Naive thymus-derived CD4-positive, alpha-beta T cell (primary cell): ENCODE measurements at regions not wholly inside any gene's neighbourhood (a gene's known extent, or its start where the extent isn't known, plus 50 kb on each side); places are given as distances from the start of the nearest gene placed in this dataset.

Source experiments
- ATAC-seq: fragments of 150-1000 bp; cut with Tn5 transposase; 2 replicates; pipeline ENCODE4 v1.10.0; 2021; ENCODE audit warnings: mild to moderate bottlenecking, moderate library complexity
- CTCF ChIA-PET: fragments of 350-600 bp; sonication (Branson Sonifier 250); formaldehyde crosslinking; loops from one replicate; lab custom pipeline; 2021; ENCODE audit warnings: antibody characterized with exemption; lab: Charles Lee
- POLR2A ChIA-PET: fragments of 350-600 bp; sonication (Branson Sonifier 250); formaldehyde crosslinking; loops from one replicate; lab custom pipeline; 2021; ENCODE audit warnings: antibody characterized with exemption, inconsistent platforms; lab: Charles Lee
- DNase-seq, 9 donors: peaks; one replicate each; pipeline versions ENCODE4 v3.0.0 to v3.0.0-alpha.2; 2020 to 2022; ENCODE audit warnings: mixed read lengths in 1 of 9
- H3K27ac ChIP-seq: one replicate; pipeline ENCODE4 v1.7.0; 2013; ENCODE audit warnings: mild to moderate bottlenecking, low read depth, low read length, moderate library complexity
- H3K27me3 ChIP-seq, 2 donors: one replicate each; pipeline ENCODE4 v1.7.0; 2013; ENCODE audit warnings: low read length in 2 of 2, mild to moderate bottlenecking in 2 of 2, moderate library complexity in 2 of 2; ENCODE audit not compliant: control insufficient read depth in 2 of 2, insufficient read depth in 2 of 2
- H3K36me3 ChIP-seq, 3 experiments: 1 replicate in 2 of 3; 2 replicates in 1 of 3; pipeline ENCODE4 v1.7.0; 2013; ENCODE audit warnings: low read length in 3 of 3, mild to moderate bottlenecking in 3 of 3, moderate library complexity in 1 of 3; ENCODE audit not compliant: insufficient read depth in 3 of 3, control insufficient read depth in 2 of 3
- H3K4me1 ChIP-seq, 2 donors: one replicate each; pipeline ENCODE4 v1.7.0; 2013; ENCODE audit warnings: low read length in 2 of 2, mild to moderate bottlenecking in 2 of 2, moderate library complexity in 1 of 2; ENCODE audit not compliant: control insufficient read depth in 2 of 2, insufficient read depth in 2 of 2
- H3K4me3 ChIP-seq: 2 replicates; pipeline ENCODE4 v1.7.0; 2013; ENCODE audit warnings: mild to moderate bottlenecking, low read length
- H3K9me3 ChIP-seq, 3 experiments: 1 replicate in 2 of 3; 2 replicates in 1 of 3; pipeline ENCODE4 v1.7.0; 2013; ENCODE audit warnings: low read length in 3 of 3; ENCODE audit not compliant: control insufficient read depth in 2 of 3
- H3K27ac Mint-ChIP-seq, 9 donors: one replicate each; pipeline ENCODE4 v1.8.0; 2020 to 2022; ENCODE audit warnings: mixed read lengths in 9 of 9, mild to moderate bottlenecking in 8 of 9, moderate library complexity in 5 of 9, inconsistent platforms in 2 of 9
- H3K27me3 Mint-ChIP-seq, 5 donors: one replicate each; pipeline ENCODE4 v1.8.0; 2021 to 2022; ENCODE audit warnings: mixed read lengths in 5 of 5, mild to moderate bottlenecking in 1 of 5
- H3K36me3 Mint-ChIP-seq, 5 donors: one replicate each; pipeline ENCODE4 v1.8.0; 2020 to 2022; ENCODE audit warnings: mixed read lengths in 5 of 5, mild to moderate bottlenecking in 3 of 5, inconsistent platforms in 1 of 5
- H3K4me1 Mint-ChIP-seq, 7 donors: one replicate each; pipeline ENCODE4 v1.8.0; 2020 to 2022; ENCODE audit warnings: mixed read lengths in 7 of 7, mild to moderate bottlenecking in 3 of 7, inconsistent platforms in 1 of 7
- H3K4me3 Mint-ChIP-seq, 10 donors: one replicate each; pipeline ENCODE4 v1.8.0; 2020 to 2022; ENCODE audit warnings: mild to moderate bottlenecking in 10 of 10, mixed read lengths in 10 of 10, moderate library complexity in 6 of 10, inconsistent platforms in 2 of 10
- H3K9me3 Mint-ChIP-seq, 11 donors: one replicate each; pipeline ENCODE4 v1.8.0; 2020 to 2022; ENCODE audit warnings: mixed read lengths in 11 of 11, mild to moderate bottlenecking in 4 of 11, inconsistent platforms in 1 of 11, moderate library complexity in 1 of 11
- intact Hi-C, 2 donors: fragments of 100-400 bp; cut with micrococcal nuclease; formaldehyde crosslinking; loops; one replicate each; pipeline ENCODE4 v1.15.1; 2023

- ATAC-seq (no peak), DNase-seq (no peak)
- intact Hi-C loops = no loop called here
- Histone ChIP-seq H3K27me3 (no peaks in the 10 kb centered on the region), H3K4me3 (no peak overlapping the region), H3K4me1 (peaks cover 11 to 19% of the 10 kb centered on the region in 2 donors), H3K36me3 (no peaks in the 10 kb centered on the region), H3K9me3 (no peaks in the 10 kb centered on the region), H3K27ac (no peak overlapping the region)
- Mint-ChIP-seq H3K27me3 (no peaks in the 10 kb centered on the region), H3K4me3 (no peak overlapping the region), H3K36me3 (peaks cover 0 to 3% (median 0%) of the 10 kb centered on the region in 5 donors), H3K4me1 (peaks cover 20 to 25% (median 23%) of the 10 kb centered on the region in 7 donors), H3K27ac (no peak overlapping the region), H3K9me3 (peaks cover 0 to 4% (median 0%) of the 10 kb centered on the region in 11 donors)
- ChIA-PET POLR2A (no interaction called here), CTCF (no interaction called here)
Measured at GRCh38 chr13:33746867-33747266, 71.1 kb upstream of the RFC3 start.

- peaks cover 0 to 7% (median 0%) of the 10 kb centered on the region in 5 donors for H3K27me3 Mint-ChIP-seq
- H3K27ac ChIP-seq = no peak overlapping the region
- H3K9me3 ChIP-seq = no peaks in the 10 kb centered on the region
- intact Hi-C loops = no loop called here
- no peak overlapping the region for H3K27ac Mint-ChIP-seq
- no peak overlapping the region for H3K4me3 Mint-ChIP-seq
- no peaks in the 10 kb centered on the region for H3K36me3 ChIP-seq
- DNase-seq (no peak), ATAC-seq (no peak)
- peaks cover 0 to 8% (median 0%) of the 10 kb centered on the region in 7 donors for H3K4me1 Mint-ChIP-seq
- H3K4me3 ChIP-seq = no peak overlapping the region
- CTCF ChIA-PET = no interaction called here
- H3K27me3 ChIP-seq = no peaks in the 10 kb centered on the region
- no peaks in the 10 kb centered on the region for H3K36me3 Mint-ChIP-seq
- H3K4me1 ChIP-seq = no peaks in the 10 kb centered on the region
- peaks cover 0 to 4% (median 0%) of the 10 kb centered on the region in 11 donors for H3K9me3 Mint-ChIP-seq
- POLR2A ChIA-PET = no interaction called here
Measured at GRCh38 chr13:33751151-33751550, 66.8 kb upstream of the RFC3 start.

- Histone ChIP-seq H3K4me1 (no peaks in the 10 kb centered on the region), H3K27ac (no peak overlapping the region), H3K9me3 (no peaks in the 10 kb centered on the region), H3K27me3 (no peaks in the 10 kb centered on the region), H3K36me3 (no peaks in the 10 kb centered on the region), H3K4me3 (no peak overlapping the region)
- DNase-seq (no peak), ATAC-seq (no peak)
- intact Hi-C loops = no loop called here
- peak overlapping the region in 1 of 10 donors; percentile 32 for H3K4me3 Mint-ChIP-seq
- ChIA-PET CTCF (no interaction called here), POLR2A (no interaction called here)
- no peak overlapping the region for H3K27ac Mint-ChIP-seq
- no peaks in the 10 kb centered on the region for H3K36me3 Mint-ChIP-seq
- H3K27me3 Mint-ChIP-seq = peaks cover 0 to 7% (median 0%) of the 10 kb centered on the region in 5 donors
- peaks cover 0 to 4% (median 0%) of the 10 kb centered on the region in 11 donors for H3K9me3 Mint-ChIP-seq
- H3K4me1 Mint-ChIP-seq = peaks cover 0 to 8% (median 0%) of the 10 kb centered on the region in 7 donors
Measured at GRCh38 chr13:33752094-33752493, 65.9 kb upstream of the RFC3 start.

- Mint-ChIP-seq H3K36me3 (no peaks in the 10 kb centered on the region), H3K9me3 (peaks cover 0 to 3% (median 0%) of the 10 kb centered on the region in 11 donors), H3K4me3 (peak overlapping the region in 1 of 10 donors; percentile 32), H3K27ac (no peak overlapping the region), H3K4me1 (peaks cover 0 to 8% (median 0%) of the 10 kb centered on the region in 7 donors), H3K27me3 (peaks cover 0 to 7% (median under 1%) of the 10 kb centered on the region in 5 donors)
- Histone ChIP-seq H3K4me1 (no peaks in the 10 kb centered on the region), H3K27ac (no peak overlapping the region), H3K36me3 (no peaks in the 10 kb centered on the region), H3K27me3 (no peaks in the 10 kb centered on the region), H3K9me3 (no peaks in the 10 kb centered on the region), H3K4me3 (no peak overlapping the region)
- intact Hi-C loops = no loop called here
- POLR2A ChIA-PET = no interaction called here
- CTCF ChIA-PET = interaction anchor here (0.9 kb wide), 1 partner anchor 9 kb away, joined by 3 read pairs; no protein-coding TSS in a partner anchor
- ATAC-seq (no peak), DNase-seq (no peak)
Measured at GRCh38 chr13:33752597-33752996, 65.4 kb upstream of the RFC3 start.

GRCh38 chr13:33756929-33757328 is 61.0 kb upstream of the RFC3 start:
- DNase-seq (no peak), ATAC-seq (no peak)
- H3K9me3 Mint-ChIP-seq = no peaks in the 10 kb centered on the region
- ChIA-PET POLR2A (no interaction called here), CTCF (no interaction called here)
- H3K27ac ChIP-seq = no peak overlapping the region
- H3K27me3 ChIP-seq = no peaks in the 10 kb centered on the region
- no peak overlapping the region for H3K4me3 ChIP-seq
- no peak overlapping the region for H3K4me3 Mint-ChIP-seq
- intact Hi-C loops = no loop called here
- no peaks in the 10 kb centered on the region for H3K36me3 Mint-ChIP-seq
- H3K27ac Mint-ChIP-seq = no peak overlapping the region
- peaks cover 0 to 8% (median 0%) of the 10 kb centered on the region in 7 donors for H3K4me1 Mint-ChIP-seq
- peaks cover 0 to 7% (median 2%) of the 10 kb centered on the region in 5 donors for H3K27me3 Mint-ChIP-seq
- H3K4me1 ChIP-seq = no peaks in the 10 kb centered on the region
- H3K9me3 ChIP-seq = no peaks in the 10 kb centered on the region
- no peaks in the 10 kb centered on the region for H3K36me3 ChIP-seq

GRCh38 chr13:33757713-33758112 is 60.2 kb upstream of the RFC3 start:
- CTCF ChIA-PET = no interaction called here
- Mint-ChIP-seq H3K27ac (no peak overlapping the region), H3K36me3 (no peaks in the 10 kb centered on the region), H3K4me3 (no peak overlapping the region), H3K27me3 (peaks cover 0 to 7% (median 2%) of the 10 kb centered on the region in 5 donors), H3K4me1 (peaks cover 0 to 3% (median 0%) of the 10 kb centered on the region in 7 donors), H3K9me3 (no peaks in the 10 kb centered on the region)
- no peaks in the 10 kb centered on the region for H3K27me3 ChIP-seq
- intact Hi-C loops = no loop called here
- DNase-seq = no peak
- H3K4me1 ChIP-seq = no peaks in the 10 kb centered on the region
- no peaks in the 10 kb centered on the region for H3K9me3 ChIP-seq
- H3K27ac ChIP-seq = no peak overlapping the region
- no peak overlapping the region for H3K4me3 ChIP-seq
- no peak for ATAC-seq
- POLR2A ChIA-PET = no interaction called here
- H3K36me3 ChIP-seq = no peaks in the 10 kb centered on the region

- Mint-ChIP-seq H3K27ac (no peak overlapping the region), H3K9me3 (no peaks in the 10 kb centered on the region), H3K4me3 (no peak overlapping the region), H3K27me3 (peaks cover 0 to 8% (median 6%) of the 10 kb centered on the region in 5 donors), H3K4me1 (no peaks in the 10 kb centered on the region), H3K36me3 (no peaks in the 10 kb centered on the region)
- POLR2A ChIA-PET = no interaction called here
- CTCF ChIA-PET = no interaction called here
- H3K4me3 ChIP-seq = no peak overlapping the region
- H3K36me3 ChIP-seq = no peaks in the 10 kb centered on the region
- intact Hi-C loops = no loop called here
- H3K27me3 ChIP-seq = no peaks in the 10 kb centered on the region
- no peak for DNase-seq
- no peaks in the 10 kb centered on the region for H3K9me3 ChIP-seq
- ATAC-seq = no peak
- no peaks in the 10 kb centered on the region for H3K4me1 ChIP-seq
- H3K27ac ChIP-seq = no peak overlapping the region
Measured at GRCh38 chr13:33758113-33758512, 59.8 kb upstream of the RFC3 start.
